DOHH2 (cell line): ENCODE measurements at regions not wholly inside any gene's neighbourhood (a gene's known extent, or its start where the extent isn't known, plus 50 kb on each side); places are given as distances from the start of the nearest gene placed in this dataset.
"Not testable (repeated sequence)": the region's sequence is repeated elsewhere in the genome, so short reads cannot be mapped to it uniquely, and the experiment has no call there.

ENCODE experiments used
- H3F3A ChIP-seq: fragments of 200-600 bp; sonication (generic), shearing (Covaris generic); 2 replicates; pipeline ENCODE4 v1.6.0; 2016; ENCODE audit warnings: antibody characterized with exemption, mild to moderate bottlenecking; ENCODE audit not compliant: control insufficient read depth, insufficient read depth
- H3K27ac ChIP-seq: fragments of 200-600 bp; sonication (generic); 2 replicates; pipeline ENCODE4 v1.5.1; 2014; ENCODE audit warnings: low read depth, mild to moderate bottlenecking, low read length, moderate library complexity
- H3K27me3 ChIP-seq: fragments of 200-600 bp; sonication (generic); 2 replicates; pipeline ENCODE4 v1.6.1; 2014; ENCODE audit warnings: mild to moderate bottlenecking, low read length, mixed read lengths; ENCODE audit not compliant: control insufficient read depth
- H3K36me3 ChIP-seq: fragments of 200-600 bp; sonication (generic); 2 replicates; pipeline ENCODE4 v1.6.1; 2014; ENCODE audit warnings: mild to moderate bottlenecking, low read length, moderate library complexity, mixed read lengths; ENCODE audit not compliant: control insufficient read depth
- H3K4me1 ChIP-seq: fragments of 200-600 bp; sonication (generic); 2 replicates; pipeline ENCODE4 v1.6.1; 2014; ENCODE audit warnings: mild to moderate bottlenecking, low read length, mixed read lengths; ENCODE audit not compliant: control insufficient read depth
- H3K4me2 ChIP-seq: fragments of 200-600 bp; sonication (generic); 2 replicates; pipeline ENCODE4 v1.6.0; 2014; ENCODE audit warnings: mild to moderate bottlenecking, low read length, moderate library complexity
- H3K4me3 ChIP-seq: fragments of 200-600 bp; sonication (generic); 2 replicates; pipeline ENCODE4 v1.5.1; 2014; ENCODE audit warnings: mild to moderate bottlenecking, low read length, mixed read lengths
- H3K79me2 ChIP-seq: fragments of 200-600 bp; sonication (generic); 2 replicates; pipeline ENCODE4 v1.6.1; 2014; ENCODE audit warnings: mild to moderate bottlenecking, low read length, mixed read lengths; ENCODE audit not compliant: control insufficient read depth
- H3K9me2 ChIP-seq: fragments of 200-600 bp; sonication (generic); replicated peaks from 2 replicates; pipeline ENCODE4 v1.6.1; 2014; ENCODE audit warnings: mild to moderate bottlenecking, low read length, mixed read lengths; ENCODE audit not compliant: control insufficient read depth
- H3K9me3 ChIP-seq: fragments of 200-600 bp; sonication (generic); 2 replicates; pipeline ENCODE4 v1.6.1; 2014; ENCODE audit warnings: antibody characterized with exemption, low read length, mixed read lengths; ENCODE audit not compliant: control insufficient read depth, insufficient read depth
- H4K20me1 ChIP-seq: fragments of 200-600 bp; sonication (generic); 2 replicates; pipeline ENCODE4 v1.6.0; 2014; ENCODE audit warnings: low read depth, mild to moderate bottlenecking, antibody characterized with exemption, low read length, moderate library complexity; ENCODE audit not compliant: control insufficient read depth, insufficient read depth
- CTCF ChIP-seq: fragments of 200-600 bp; sonication (generic); IDR thresholded peaks from one replicate; pipeline ENCODE4 v1.5.1; 2014; ENCODE audit warnings: antibody characterized with exemption, mild to moderate bottlenecking, low read depth, low read length; ENCODE audit not compliant: poor library complexity, severe bottlenecking
- EZH2phosphoT487 ChIP-seq: fragments of 200-600 bp; sonication (generic); IDR thresholded peaks from 2 replicates; pipeline ENCODE4 v1.6.1; 2017; ENCODE audit warnings: borderline replicate concordance, mild to moderate bottlenecking, antibody characterized with exemption, low read length, moderate library complexity, mixed read lengths

- no peaks in the 10 kb centered on the region for H3K27me3 ChIP-seq
- H3K9me3 ChIP-seq = no peaks in the 10 kb centered on the region
- H3K4me3 ChIP-seq = no peak overlapping the region
- no peak overlapping the region for H3K4me2 ChIP-seq
- H3K36me3 ChIP-seq = no peaks in the 10 kb centered on the region
- no peak for TF ChIP-seq EZH2phosphoT487
- no peak for TF ChIP-seq CTCF
- no peaks in the 10 kb centered on the region for H3K79me2 ChIP-seq
- no peaks in the 10 kb centered on the region for H3K4me1 ChIP-seq
- H4K20me1 ChIP-seq = no peaks in the 10 kb centered on the region
- H3K27ac ChIP-seq = no peak overlapping the region
- no peaks in the 10 kb centered on the region for H3F3A ChIP-seq
- no peaks in the 10 kb centered on the region for H3K9me2 ChIP-seq
Measured at GRCh38 chr6:8619853-8620252, 184.5 kb upstream of the SLC35B3 start.

DNA sequence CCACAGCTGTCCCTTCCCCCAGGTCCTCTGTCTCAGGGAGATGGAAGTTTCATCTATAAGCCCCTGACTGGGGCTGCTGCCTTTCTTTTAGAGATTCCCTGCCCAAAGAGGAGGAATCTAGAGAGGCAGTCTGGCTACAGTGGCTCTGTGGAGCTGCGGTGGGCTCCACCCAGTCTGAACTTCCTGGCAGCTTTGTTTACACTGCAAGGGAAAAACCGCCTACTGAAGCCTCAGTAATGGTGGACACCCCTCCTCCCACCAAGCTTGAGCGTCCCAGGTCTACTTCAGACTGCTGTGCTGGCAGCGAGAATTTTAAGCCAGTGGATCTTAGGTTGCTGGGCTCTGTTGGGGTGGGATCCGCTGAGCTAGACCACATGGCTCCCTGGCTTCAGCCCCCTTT is 184.1 kb upstream of the SLC35B3 start:
- H4K20me1 ChIP-seq, H3K79me2 ChIP-seq, H3K4me3 ChIP-seq, H3K9me2 ChIP-seq, H3K4me1 ChIP-seq, H3K27ac ChIP-seq, H3F3A ChIP-seq, H3K36me3 ChIP-seq, H3K4me2 ChIP-seq, H3K9me3 ChIP-seq, H3K27me3 ChIP-seq: not testable (repeated sequence)

GRCh38 chr6:8608737-8609136 is 173.4 kb upstream of the SLC35B3 start:
- Histone ChIP-seq H4K20me1 (no peaks in the 10 kb centered on the region), H3K79me2 (no peaks in the 10 kb centered on the region), H3K4me2 (no peak overlapping the region), H3K27me3 (no peaks in the 10 kb centered on the region), H3K36me3 (no peaks in the 10 kb centered on the region), H3F3A (no peaks in the 10 kb centered on the region), H3K4me3 (no peak overlapping the region), H3K9me3 (no peaks in the 10 kb centered on the region), H3K9me2 (no peaks in the 10 kb centered on the region), H3K4me1 (no peaks in the 10 kb centered on the region), H3K27ac (no peak overlapping the region)
- TF ChIP-seq EZH2phosphoT487 (no peak), CTCF (no peak)

DNA sequence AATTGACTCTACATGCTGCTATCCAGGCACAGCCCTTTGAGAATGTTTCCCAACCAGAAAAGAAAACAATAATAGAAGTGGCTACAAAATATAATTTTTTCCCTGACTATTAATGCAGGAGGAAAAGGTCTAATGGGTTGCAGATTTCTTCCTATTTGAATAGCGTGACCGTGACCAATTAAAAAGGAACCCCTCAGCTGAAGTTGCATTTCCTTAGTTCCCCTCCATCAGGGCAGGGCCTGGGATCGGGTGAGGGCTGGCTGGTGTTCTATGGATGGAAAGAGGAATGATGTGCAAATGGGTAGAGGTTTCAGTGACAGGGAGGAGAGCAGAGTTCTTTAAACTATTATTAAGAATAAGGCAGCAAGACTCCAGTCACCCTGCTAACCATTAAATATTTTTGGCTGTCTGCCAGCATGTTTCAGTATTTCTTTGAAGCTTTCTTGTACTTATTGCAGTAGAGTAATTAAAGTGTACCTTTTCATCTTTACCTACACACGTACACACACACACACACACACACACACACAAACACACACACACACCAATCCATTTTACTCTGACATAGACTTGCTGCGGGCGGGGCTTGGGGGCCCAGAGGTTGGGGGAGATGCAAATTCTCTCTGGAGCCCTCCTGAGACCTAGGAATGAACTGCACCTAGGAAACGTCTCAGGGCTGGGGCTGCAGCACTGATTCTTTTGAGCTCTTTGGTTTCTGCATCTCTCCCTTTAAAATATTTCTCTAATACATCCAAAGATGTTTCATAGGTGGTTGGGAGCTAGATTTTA is 154.8 kb upstream of the SLC35B3 start:
- TF ChIP-seq EZH2phosphoT487 (no peak), CTCF (no peak)
- H3K36me3 ChIP-seq = no peaks in the 10 kb centered on the region
- no peaks in the 10 kb centered on the region for H3K79me2 ChIP-seq
- no peaks in the 10 kb centered on the region for H3K27me3 ChIP-seq
- no peak overlapping the region for H3K4me3 ChIP-seq
- H3K9me3 ChIP-seq = no peaks in the 10 kb centered on the region
- H4K20me1 ChIP-seq = no peaks in the 10 kb centered on the region
- no peak overlapping the region for H3K27ac ChIP-seq
- no peak overlapping the region for H3K4me2 ChIP-seq
- H3K9me2 ChIP-seq = no peaks in the 10 kb centered on the region
- no peaks in the 10 kb centered on the region for H3K4me1 ChIP-seq
- H3F3A ChIP-seq = no peaks in the 10 kb centered on the region
